GM12878 (cell line): ENCODE measurements at regions not wholly inside any gene's neighbourhood (a gene's known extent, or its start where the extent isn't known, plus 50 kb on each side); places are given as distances from the start of the nearest gene placed in this dataset.

Experiments used
- ATAC-seq: fragments of 200-7000 bp; cut with Tn5 transposase; 3 replicates; pipeline ENCODE4 v1.9.1; 2020; ENCODE audit warnings: mild to moderate bottlenecking, moderate library complexity
- BruUV-seq: library from RNA; stranded (reverse); fragments of 400-500 nt; replicated peaks from 2 replicates; lab custom pipeline; 2021; lab: Mats Ljungman, UMichigan
- CTCF ChIA-PET: fragments of 300-600 bp; sonication (Branson Sonifier 250); formaldehyde crosslinking; extraction: SDS; loops from one replicate; lab custom pipeline; 2021; ENCODE audit warnings: inconsistent platforms; lab: Yijun Ruan, JAX
- POLR2A ChIA-PET: fragments of 350-600 bp; formaldehyde crosslinking; extraction: SDS; loops from one replicate; lab custom pipeline; 2021; ENCODE audit warnings: inconsistent platforms; lab: Charles Lee
- RAD21 ChIA-PET: fragments of 300-600 bp; sonication (Branson Sonifier 250); formaldehyde crosslinking; loops from one replicate; lab custom pipeline; 2023; ENCODE audit warnings: antibody characterized with exemption; ENCODE audit not compliant: unreplicated experiment; lab: Charles Lee
- SMC1A ChIA-PET: fragments of 300-600 bp; sonication (Branson Sonifier 250); formaldehyde crosslinking; loops from one replicate; lab custom pipeline; 2023; ENCODE audit not compliant: unreplicated experiment, uncharacterized antibody; lab: Charles Lee
- DNase-seq: peaks from one replicate; pipeline ENCODE4 v3.0.0-alpha.2; 2011; ENCODE audit warnings: low read depth, low spot score
- FAIRE-seq: peaks from 3 replicates; lab custom pipeline; 2011; peaks lifted over from hg19 to GRCh38; lab: Jason Lieb, UNC
- H2AFZ ChIP-seq: 2 replicates; pipeline ENCODE4 v1.6.0; 2011; ENCODE audit warnings: low read depth, low read length, control low read depth; ENCODE audit not compliant: control insufficient read depth
- H3K27ac ChIP-seq: 2 replicates; pipeline ENCODE4 v1.5.1; 2011; ENCODE audit warnings: control low read depth; ENCODE audit not compliant: control insufficient read depth, insufficient read depth
- H3K27me3 ChIP-seq, 2 experiments: replicated peaks in 1 of 2; 2 replicates each; pipeline versions ENCODE4 v1.6.0 to v1.6.1; 2011; ENCODE audit warnings: low read length in 1 of 2; ENCODE audit not compliant: control insufficient read depth in 2 of 2, insufficient read depth in 2 of 2
- H3K36me3 ChIP-seq, 2 experiments: 2 replicates each; pipeline ENCODE4 v1.5.1; 2011; ENCODE audit warnings: low read length in 1 of 2; ENCODE audit not compliant: control insufficient read depth in 2 of 2, insufficient read depth in 2 of 2
- H3K4me1 ChIP-seq: 2 replicates; pipeline ENCODE4 v1.6.1; 2011; ENCODE audit warnings: mild to moderate bottlenecking, low read length, moderate library complexity, mixed read lengths; ENCODE audit not compliant: control insufficient read depth, insufficient read depth
- H3K4me2 ChIP-seq: 2 replicates; pipeline ENCODE4 v1.6.0; 2011; ENCODE audit warnings: control low read depth; ENCODE audit not compliant: control insufficient read depth, insufficient read depth
- H3K4me3 ChIP-seq: fragments of 200-600 bp; sonication (generic); 2 replicates; pipeline ENCODE4 v1.5.1; 2016
- H3K79me2 ChIP-seq: 2 replicates; pipeline ENCODE4 v1.6.0; 2011; ENCODE audit warnings: low read length; ENCODE audit not compliant: control insufficient read depth, insufficient read depth
- H3K9ac ChIP-seq: 2 replicates; pipeline ENCODE4 v1.8.0; 2011; ENCODE audit warnings: low read length, control low read depth, mixed read lengths; ENCODE audit not compliant: control insufficient read depth, insufficient read depth
- H3K9me3 ChIP-seq: replicated peaks from 3 replicates; pipeline ENCODE4 v1.5.1; 2011; ENCODE audit warnings: mild to moderate bottlenecking, low read length; ENCODE audit not compliant: control insufficient read depth, insufficient read depth
- H4K20me1 ChIP-seq: 2 replicates; pipeline ENCODE4 v1.6.0; 2011; ENCODE audit not compliant: control insufficient read depth, insufficient read depth
- CHD1 ChIP-seq: IDR thresholded peaks from 2 replicates; pipeline ENCODE4 v1.6.1; 2012; ENCODE audit warnings: low read depth, low read length, improper control_type of control experiment
- FOXK2 ChIP-seq: fragments of 450-650 bp; IDR thresholded peaks from 2 replicates; pipeline ENCODE4 v1.6.1; 2017; ENCODE audit warnings: mild to moderate bottlenecking, moderate library complexity
- HDAC2 ChIP-seq: fragments of 200-600 bp; sonication (generic); IDR thresholded peaks from 2 replicates; pipeline ENCODE4 v1.6.1; 2017
- LARP7 ChIP-seq: fragments of 450-650 bp; IDR thresholded peaks from 2 replicates; pipeline ENCODE4 v1.6.1; 2017; ENCODE audit warnings: mild to moderate bottlenecking
- RELA ChIP-seq: fragments of 450-650 bp; IDR thresholded peaks from 2 replicates; pipeline ENCODE4 v1.8.0; 2014; ENCODE audit warnings: borderline replicate concordance; ENCODE audit not compliant: partially characterized antibody
- USF1 ChIP-seq: IDR thresholded peaks from 2 replicates; pipeline ENCODE4 v1.6.1; 2011; ENCODE audit warnings: borderline replicate concordance, low read depth, mild to moderate bottlenecking, moderate library complexity, mixed read lengths, low read length; ENCODE audit not compliant: insufficient read depth; ENCODE audit errors: extremely low read length
- ZBTB4 ChIP-seq: fragments of 450-650 bp; formaldehyde crosslinking; IDR thresholded peaks from 2 replicates; pipeline ENCODE4 v1.4.0; 2022; ENCODE audit warnings: mild to moderate bottlenecking, moderate library complexity
- ZNF24 ChIP-seq: fragments of 450-650 bp; IDR thresholded peaks from 2 replicates; pipeline ENCODE4 v1.6.1; 2017; ENCODE audit warnings: antibody characterized with exemption, mild to moderate bottlenecking
- WGBS: methylation state at CpG from one replicate; pipeline ENCODE4 v1.1.6; 2016; ENCODE audit warnings: low lambda C conversion rate; ENCODE audit not compliant: insufficient replicate concordance, insufficient coverage; ENCODE audit errors: missing lambda C conversion rate; 5-methylcytosine and 5-hydroxymethylcytosine counted together
- in situ Hi-C: fragments of 300-500 bp; cut with MboI; formaldehyde crosslinking; loops from 9 replicates; pipeline ENCODE4 v1.14.3; 2018; ENCODE audit warnings: mixed read lengths
- intact Hi-C: fragments of 100-400 bp; cut with micrococcal nuclease; formaldehyde crosslinking; loops from one replicate; pipeline ENCODE4 v1.14.2; 2022; ENCODE audit not compliant: unreplicated experiment

- H3K4me1 ChIP-seq: no peaks in the 10 kb centered on the region
- ChIA-PET CTCF (no interaction called here), POLR2A (no interaction called here), RAD21 (no interaction called here), SMC1A (no interaction called here)
- no TSS peak for BruUV-seq
- DNase-seq (no peak), FAIRE-seq (no peak), ATAC-seq (no peak)
- no peak overlapping the region for H3K4me2 ChIP-seq
- no peak overlapping the region for H3K27ac ChIP-seq
- H3K79me2 ChIP-seq: no peaks in the 10 kb centered on the region
- H3K27me3 ChIP-seq: no peaks in the 10 kb centered on the region
- intact Hi-C loops: no loop called here
- TF ChIP-seq HDAC2 (no peak), RELA (no peak), ZBTB4 (no peak), ZNF24 (no peak), FOXK2 (no peak), USF1 (no peak), CHD1 (no peak), LARP7 (no peak)
- no peak overlapping the region for H3K4me3 ChIP-seq
- no peak overlapping the region for H2AFZ ChIP-seq
- in situ Hi-C loops: no loop called here
- H3K36me3 ChIP-seq: no peaks in the 10 kb centered on the region
- H4K20me1 ChIP-seq: no peaks in the 10 kb centered on the region
- H3K9ac ChIP-seq: no peak overlapping the region
- WGBS: 3% methylated on average over 4 of the region's 4 CpGs
- H3K9me3 ChIP-seq: no peaks in the 10 kb centered on the region
These were observed 120.0 kb downstream of the CRPPA start for GRCh38 chr7:16301291-16301690.
